Fibroblast of peridontal ligament (primary cell): ENCODE measurements at regions not wholly inside any gene's neighbourhood (a gene's known extent, or its start where the extent isn't known, plus 50 kb on each side); places are given as distances from the start of the nearest gene placed in this dataset.

Experiments used
- DNase-seq: peaks from one replicate; pipeline ENCODE4 v3.0.0-alpha.2; 2010; ENCODE audit errors: extremely low read depth

- no peak for DNase-seq
Measured at GRCh38 chr6:92538275-92538674, 881.1 kb downstream of the EPHA7 start.

GRCh38 chr6:92534109-92534508, 885.2 kb downstream of the EPHA7 start:
- no peak for DNase-seq

- DNase-seq = no peak
Measured at GRCh38 chr6:92522589-92522988, 896.8 kb downstream of the EPHA7 start.

DNA sequence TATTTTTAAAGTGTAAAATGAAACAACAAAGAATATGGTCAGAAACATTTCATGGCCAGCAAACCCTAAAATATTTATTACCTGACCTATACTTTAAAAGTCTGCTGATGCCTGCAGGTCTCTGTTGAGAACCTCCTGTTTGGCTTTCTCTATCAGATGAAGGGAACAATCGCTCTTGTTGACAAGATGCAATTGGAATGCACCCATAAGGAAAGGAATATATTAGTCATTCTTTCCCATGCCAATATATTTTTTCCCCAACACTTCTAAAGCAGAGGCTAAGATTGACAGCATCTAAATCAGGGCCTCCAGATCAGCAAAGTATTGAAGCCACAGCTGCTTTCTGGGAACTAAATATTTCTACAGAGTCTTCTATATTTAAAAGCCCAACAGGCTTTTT, 897.8 kb downstream of the EPHA7 start:
- DNase-seq = no peak

DNA sequence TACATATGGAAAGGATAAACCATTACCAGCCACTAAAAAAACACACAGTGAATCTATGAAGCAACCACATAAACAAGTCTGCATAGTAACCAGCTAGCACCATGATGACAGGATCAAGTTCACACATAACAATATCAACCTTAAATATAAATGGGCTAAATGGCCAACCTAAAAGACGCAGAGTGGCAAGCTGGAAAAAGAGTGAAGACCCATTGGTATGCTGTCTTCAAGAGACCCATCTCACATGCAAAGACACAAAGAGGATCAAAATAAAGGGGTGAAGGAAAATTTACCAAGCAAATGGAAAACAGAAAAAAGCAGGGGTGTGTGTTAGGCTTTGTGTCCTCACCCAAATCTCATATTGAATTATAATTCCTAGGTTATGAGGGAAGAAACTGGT, 909.2 kb downstream of the EPHA7 start:
- DNase-seq = no peak

GRCh38 chr6:92507552-92507951, 911.8 kb downstream of the EPHA7 start:
- no peak for DNase-seq

DNA sequence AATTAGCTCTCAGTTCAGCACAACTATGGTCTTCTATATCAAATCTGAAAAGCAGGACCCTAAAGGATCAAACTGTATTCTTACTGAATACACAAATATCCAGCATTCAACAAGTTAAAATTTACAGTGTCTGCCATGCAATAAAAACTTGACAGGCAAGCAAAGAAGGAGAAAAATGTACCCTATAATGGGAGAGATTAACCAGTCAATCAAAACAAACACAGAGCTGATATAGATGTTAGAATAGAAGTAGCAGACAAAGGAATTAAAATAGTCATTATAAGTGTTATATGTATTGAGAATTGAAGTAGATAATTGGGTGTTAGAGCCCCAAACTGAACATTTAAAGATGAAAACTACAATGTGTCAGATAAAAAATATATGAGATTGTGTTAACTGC, 914.9 kb downstream of the EPHA7 start:
- DNase-seq = no peak

GRCh38 chr6:92497281-92497680, 922.1 kb downstream of the EPHA7 start:
- DNase-seq = no peak

DNA sequence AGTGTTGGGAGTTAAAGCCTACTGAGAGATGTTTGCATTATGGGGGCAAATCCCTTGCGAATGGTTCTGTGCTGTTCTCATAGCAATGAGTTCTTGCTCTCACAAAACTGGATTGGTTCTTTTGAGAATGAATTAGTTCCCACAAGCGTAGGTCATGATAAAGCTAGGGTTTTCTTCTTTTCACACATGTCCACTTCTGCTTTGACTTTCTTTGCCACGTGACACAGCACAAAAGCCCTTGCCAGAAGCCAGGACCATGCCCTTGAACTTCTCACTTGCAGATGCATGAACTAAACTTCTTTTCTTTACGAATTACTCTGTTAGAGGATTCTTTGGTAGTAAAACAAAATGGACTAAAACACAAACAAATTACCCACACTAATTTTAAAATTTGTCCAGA, 922.8 kb downstream of the EPHA7 start:
- no peak for DNase-seq

GRCh38 chr6:92495242-92495641, 924.1 kb downstream of the EPHA7 start:
- DNase-seq = no peak

DNA sequence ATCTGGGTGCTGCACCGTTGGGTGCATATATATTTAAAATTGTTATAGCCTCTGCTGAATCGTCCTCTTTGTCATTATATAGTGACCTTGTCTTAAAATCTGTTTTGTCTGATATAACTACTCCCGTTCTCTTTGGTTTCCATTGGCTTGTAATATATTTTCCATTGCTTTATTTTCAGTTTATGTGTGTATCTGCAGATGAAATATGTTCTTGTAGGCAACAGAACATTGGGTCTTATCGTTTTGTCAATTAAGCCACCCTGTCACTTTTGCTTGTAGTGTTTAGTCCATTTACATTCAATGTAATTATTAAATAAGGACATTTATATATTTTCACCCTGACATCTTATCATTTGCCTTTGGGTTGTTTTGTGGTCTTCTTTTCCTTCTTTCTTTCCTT, 933.9 kb downstream of the EPHA7 start:
- no peak for DNase-seq

DNA sequence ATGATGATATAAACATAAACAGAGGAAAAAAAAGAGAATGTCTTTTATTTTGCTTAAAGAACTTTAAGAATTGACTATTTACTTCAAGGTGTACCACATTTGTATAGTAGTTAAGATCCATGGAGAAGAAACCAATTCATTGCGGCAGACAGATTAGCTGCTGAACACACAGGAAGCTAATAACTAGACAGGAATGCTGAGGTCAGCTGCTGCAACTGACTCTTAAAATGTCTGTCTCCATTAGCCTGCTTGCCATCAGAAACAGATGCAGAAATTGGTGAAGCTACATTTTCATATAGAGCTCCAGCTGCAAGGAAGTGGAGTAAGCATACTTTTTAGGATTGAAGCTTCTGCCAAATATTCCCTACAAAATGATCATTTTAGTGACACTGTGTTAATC, 939.5 kb downstream of the EPHA7 start:
- DNase-seq = no peak

GRCh38 chr6:92473056-92473455, 946.3 kb downstream of the EPHA7 start:
- no peak for DNase-seq

GRCh38 chr6:92469186-92469828, 950.1 kb downstream of the EPHA7 start:
- DNase-seq = no peak

GRCh38 chr6:92468066-92468465, 951.3 kb downstream of the EPHA7 start:
- DNase-seq = no peak

GRCh38 chr6:92460133-92460532, 959.2 kb downstream of the EPHA7 start:
- DNase-seq = no peak

- no peak for DNase-seq
Measured at GRCh38 chr6:92459606-92460005, 959.8 kb downstream of the EPHA7 start.

GRCh38 chr6:92446052-92446451, 973.3 kb downstream of the EPHA7 start:
- no peak for DNase-seq

- no peak for DNase-seq
Measured at GRCh38 chr6:92433911-92434310, 985.4 kb downstream of the EPHA7 start.

GRCh38 chr6:92431502-92431901, 987.9 kb downstream of the EPHA7 start:
- no peak for DNase-seq

- no peak for DNase-seq
Measured at GRCh38 chr6:92428448-92428847, 990.9 kb downstream of the EPHA7 start.

DNA sequence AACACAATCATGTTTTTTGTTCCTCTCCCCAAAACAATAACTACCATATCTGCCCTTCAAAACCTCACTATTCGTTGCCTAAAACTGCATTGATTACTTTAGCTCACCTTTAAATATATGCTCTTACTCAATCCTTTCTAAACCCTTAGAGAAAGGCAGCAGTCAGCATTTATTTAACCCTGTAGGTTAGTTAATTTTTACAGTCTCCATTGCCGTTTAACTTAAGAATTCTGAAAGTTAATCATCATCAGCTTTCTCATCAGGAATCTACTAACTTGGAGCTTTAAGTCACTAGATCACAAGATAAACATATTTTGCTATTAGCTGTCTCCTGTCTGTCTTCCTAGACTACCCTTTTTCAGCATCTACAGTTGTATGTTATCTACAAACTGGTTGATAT, 991.9 kb downstream of the EPHA7 start:
- no peak for DNase-seq

- no peak for DNase-seq
Measured at GRCh38 chr6:92415656-92416055, 1003.7 kb downstream of the EPHA7 start.

- DNase-seq = no peak
Measured at GRCh38 chr6:92408350-92408749, 1011.0 kb downstream of the EPHA7 start.
